ENCODE measurements at regions not wholly inside any gene's neighbourhood (a gene's known extent, or its start where the extent isn't known, plus 50 kb on each side); places are given as distances from the start of the nearest gene placed in this dataset.

- TF ChIP-seq CTCF (IDR thresholded peaks at IDR 0.05; ENCODE audit: insufficient read depth, missing control alignments) = no peak
- no peak for DNase-seq (ENCODE audit: insufficient read length, low spot score)
- FAIRE-seq = no peak
Observed at GRCh38 chr9:69981686-69982445, 61.8 kb upstream of the MAMDC2 start.

- no peak for FAIRE-seq
- no peak for TF ChIP-seq CTCF (IDR thresholded peaks at IDR 0.05; ENCODE audit: insufficient read depth, missing control alignments)
- DNase-seq (ENCODE audit: insufficient read length, low spot score) = no peak
Observed at GRCh38 chr9:69984831-69985230, 58.8 kb upstream of the MAMDC2 start.

- DNase-seq (ENCODE audit: insufficient read length, low spot score) (no peak), FAIRE-seq (no peak)
- TF ChIP-seq CTCF (IDR thresholded peaks at IDR 0.05; ENCODE audit: insufficient read depth, missing control alignments) = no peak
Observed at GRCh38 chr9:69985971-69986370, 57.7 kb upstream of the MAMDC2 start.

GRCh38 chr9:69986970-69987369, 56.7 kb upstream of the MAMDC2 start:
- no peak for FAIRE-seq
- no peak for DNase-seq (ENCODE audit: insufficient read length, low spot score)
- TF ChIP-seq CTCF (IDR thresholded peaks at IDR 0.05; ENCODE audit: insufficient read depth, missing control alignments) = no peak

GRCh38 chr9:69987457-69987856, 56.2 kb upstream of the MAMDC2 start:
- no peak for TF ChIP-seq CTCF (IDR thresholded peaks at IDR 0.05; ENCODE audit: insufficient read depth, missing control alignments)
- DNase-seq (ENCODE audit: insufficient read length, low spot score) = no peak
- FAIRE-seq = no peak

GRCh38 chr9:69993110-69993509, 50.5 kb upstream of the MAMDC2 start:
- TF ChIP-seq CTCF (IDR thresholded peaks at IDR 0.05; ENCODE audit: insufficient read depth, missing control alignments) = no peak
- FAIRE-seq (no peak), DNase-seq (ENCODE audit: insufficient read length, low spot score) (no peak)

Data from D721Med (cell line).